HEK293 (cell line): ENCODE measurements at regions not wholly inside any gene's neighbourhood (a gene's known extent, or its start where the extent isn't known, plus 50 kb on each side); places are given as distances from the start of the nearest gene placed in this dataset.

Experiments used
- CTCF ChIA-PET: fragments of 350-600 bp; formaldehyde crosslinking; extraction: SDS; loops from one replicate; lab custom pipeline; 2021; ENCODE audit warnings: antibody characterized with exemption; lab: Yijun Ruan, JAX
- POLR2A ChIA-PET: fragments of 300-600 bp; formaldehyde crosslinking; extraction: SDS; loops from one replicate; lab custom pipeline; 2020; ENCODE audit warnings: antibody characterized with exemption, inconsistent platforms; lab: Yijun Ruan, JAX
- H3K27ac ChIP-seq: fragments of 200-500 bp; sonication (Bioruptor generic); 2 replicates; pipeline ENCODE4 v1.5.1; 2014; ENCODE audit warnings: low read depth, low read length, control low read depth, inconsistent platforms; ENCODE audit errors: extremely low read depth
- H3K36me3 ChIP-seq, 2 experiments: fragments of 200-500 bp in 1 of 2; sonication (Bioruptor generic) in 1 of 2; 1 replicate in 1 of 2; 2 replicates in 1 of 2; pipeline ENCODE4 v1.5.1; 2014 to 2017; ENCODE audit warnings: inconsistent platforms in 2 of 2, low read length in 2 of 2; ENCODE audit not compliant: control insufficient read depth in 2 of 2, insufficient read depth in 1 of 2
- H3K4me1 ChIP-seq: fragments of 200-500 bp; sonication (Bioruptor generic); 2 replicates; pipeline ENCODE4 v1.5.1; 2014; ENCODE audit warnings: mild to moderate bottlenecking, low read length, inconsistent platforms; ENCODE audit not compliant: control insufficient read depth, insufficient read depth
- H3K4me3 ChIP-seq: 2 replicates; pipeline ENCODE4 v1.5.1; 2011; ENCODE audit warnings: low read depth, mild to moderate bottlenecking, control low read depth, low read length, moderate library complexity
- H3K9me3 ChIP-seq: fragments of 200-500 bp; sonication (Bioruptor generic); 2 replicates; pipeline ENCODE4 v1.5.1; 2014; ENCODE audit warnings: low read depth, low read length, inconsistent platforms; ENCODE audit not compliant: control insufficient read depth, insufficient read depth
- EGR2 ChIP-seq: fragments of 450-650 bp; formaldehyde crosslinking; IDR thresholded peaks from 2 replicates; pipeline ENCODE4 v1.5.1; 2016; ENCODE audit warnings: low read depth, missing biosample characterization, missing genetic modification characterization
- FEZF1 ChIP-seq: fragments of 450-650 bp; formaldehyde crosslinking; IDR thresholded peaks from 2 replicates; pipeline ENCODE4 v1.5.1; 2016; ENCODE audit warnings: missing biosample characterization, missing genetic modification characterization
- GLI2 ChIP-seq: fragments of 450-650 bp; formaldehyde crosslinking; IDR thresholded peaks from 2 replicates; pipeline ENCODE4; 2017; ENCODE audit warnings: missing biosample characterization, missing genetic modification characterization, low read depth, borderline replicate concordance
- GLI4 ChIP-seq: fragments of 450-650 bp; formaldehyde crosslinking; IDR thresholded peaks from 2 replicates; pipeline ENCODE4 v1.5.1; 2016; ENCODE audit warnings: missing biosample characterization, missing genetic modification characterization
- KLF1 ChIP-seq: fragments of 450-650 bp; formaldehyde crosslinking; IDR thresholded peaks from 2 replicates; pipeline ENCODE4 v1.5.1; 2016; ENCODE audit warnings: missing biosample characterization, missing genetic modification characterization
- KLF10 ChIP-seq: fragments of 450-650 bp; IDR thresholded peaks from 2 replicates; pipeline ENCODE4 v1.5.1; 2018; ENCODE audit warnings: missing biosample characterization, mild to moderate bottlenecking, missing genetic modification characterization
- KLF7 ChIP-seq: fragments of 450-650 bp; formaldehyde crosslinking; IDR thresholded peaks from 2 replicates; pipeline ENCODE4 v1.5.1; 2016; ENCODE audit warnings: missing biosample characterization, missing genetic modification characterization, borderline replicate concordance
- ZEB2 ChIP-seq: fragments of 450-650 bp; formaldehyde crosslinking; IDR thresholded peaks from 2 replicates; pipeline ENCODE4 v1.5.1; 2016; ENCODE audit warnings: missing biosample characterization, missing genetic modification characterization
- ZFHX2 ChIP-seq: fragments of 450-650 bp; formaldehyde crosslinking; conservative IDR thresholded peaks from 2 replicates; pipeline ENCODE4 v1.5.1; 2016; ENCODE audit warnings: missing biosample characterization, missing genetic modification characterization
- ZNF114 ChIP-seq: fragments of 450-650 bp; formaldehyde crosslinking; IDR thresholded peaks from 2 replicates; pipeline ENCODE4 v1.5.0; 2017; ENCODE audit warnings: missing biosample characterization, missing genetic modification characterization
- ZNF146 ChIP-seq: fragments of 450-650 bp; formaldehyde crosslinking; IDR thresholded peaks from 2 replicates; pipeline ENCODE4 v1.5.1; 2016; ENCODE audit warnings: missing biosample characterization, missing genetic modification characterization
- ZNF16 ChIP-seq: fragments of 450-650 bp; formaldehyde crosslinking; IDR thresholded peaks from 2 replicates; pipeline ENCODE4 v1.5.1; 2016; ENCODE audit warnings: low read depth, missing biosample characterization, missing genetic modification characterization
- ZNF266 ChIP-seq: fragments of 450-650 bp; formaldehyde crosslinking; IDR thresholded peaks from 2 replicates; pipeline ENCODE4 v1.5.1; 2016; ENCODE audit warnings: missing biosample characterization, missing genetic modification characterization, low read depth
- ZNF48 ChIP-seq: fragments of 450-650 bp; formaldehyde crosslinking; IDR thresholded peaks from 2 replicates; pipeline ENCODE4 v1.5.1; 2016; ENCODE audit warnings: missing biosample characterization, missing genetic modification characterization
- ZNF629 ChIP-seq: fragments of 450-650 bp; formaldehyde crosslinking; IDR thresholded peaks from 2 replicates; pipeline ENCODE4 v1.5.1; 2017; ENCODE audit warnings: missing biosample characterization, missing genetic modification characterization
- ZNF701 ChIP-seq: fragments of 450-650 bp; formaldehyde crosslinking; IDR thresholded peaks from 2 replicates; pipeline ENCODE4 v1.5.1; 2016; ENCODE audit warnings: missing biosample characterization, missing genetic modification characterization
- ZNF768 ChIP-seq: fragments of 450-650 bp; formaldehyde crosslinking; IDR thresholded peaks from 2 replicates; pipeline ENCODE4 v1.5.1; 2018; ENCODE audit warnings: missing biosample characterization, mild to moderate bottlenecking, missing genetic modification characterization
- ZXDB ChIP-seq: fragments of 450-650 bp; formaldehyde crosslinking; IDR thresholded peaks from 2 replicates; pipeline ENCODE4 v1.5.1; 2016; ENCODE audit warnings: missing biosample characterization, missing genetic modification characterization
- TF ChIP-seq, protein P1 (sequence below): fragments of 450-650 bp; formaldehyde crosslinking; IDR thresholded peaks from 2 replicates; pipeline ENCODE4 v1.5.1; 2017; ENCODE audit warnings: missing biosample characterization, missing genetic modification characterization
- TF ChIP-seq, protein P2 (sequence below): fragments of 450-650 bp; formaldehyde crosslinking; IDR thresholded peaks from 2 replicates; pipeline ENCODE4 v1.5.1; 2016; ENCODE audit warnings: missing biosample characterization, missing genetic modification characterization, borderline replicate concordance
- TF ChIP-seq, protein P3 (sequence below): sonication (generic); formaldehyde crosslinking; IDR thresholded peaks from 2 replicates; pipeline ENCODE4 v1.8.1; 2022; ENCODE audit warnings: mild to moderate bottlenecking, moderate library complexity, missing genetic modification reagents
- TF ChIP-seq, protein P4 (sequence below): fragments of 450-650 bp; formaldehyde crosslinking; IDR thresholded peaks from 2 replicates; pipeline ENCODE4 v1.5.1; 2016; ENCODE audit warnings: missing biosample characterization, missing genetic modification characterization
- TF ChIP-seq, protein P5 (sequence below): fragments of 450-650 bp; formaldehyde crosslinking; IDR thresholded peaks from 2 replicates; pipeline ENCODE4 v1.5.1; 2016; ENCODE audit warnings: missing biosample characterization, missing genetic modification characterization

DNA sequence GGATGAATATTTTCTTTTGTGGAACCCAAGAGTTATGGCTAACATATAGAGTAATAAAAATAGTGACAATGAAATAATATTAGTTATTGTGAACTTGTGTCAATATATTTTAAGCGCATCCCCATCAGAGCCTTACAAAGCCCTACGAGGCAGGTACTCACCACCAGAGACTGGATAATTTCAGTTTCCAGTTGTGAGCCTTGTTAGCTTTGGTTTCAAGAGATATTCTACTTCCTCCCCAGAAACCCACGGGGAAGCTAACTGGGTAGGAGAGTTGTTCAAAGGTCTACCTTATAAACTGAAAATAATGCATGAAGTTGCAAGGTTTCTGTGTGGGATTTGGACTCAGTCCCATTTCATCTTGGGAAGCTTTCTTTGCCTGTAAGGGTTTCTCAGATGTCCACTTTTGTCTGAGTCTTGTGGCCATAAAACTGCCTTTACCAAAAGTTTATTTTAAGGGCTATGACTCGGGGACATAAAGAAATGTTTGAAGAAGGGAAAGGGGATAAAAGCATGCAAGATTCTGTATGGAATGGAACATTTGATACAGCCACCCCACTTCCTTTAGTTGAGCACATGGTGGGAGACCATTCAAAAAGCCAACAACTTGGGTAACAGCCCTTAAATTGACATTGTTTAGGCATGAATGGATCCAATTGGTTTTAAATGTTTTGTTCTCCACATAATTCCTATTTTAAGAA is 57.4 kb upstream of the ANKRD55 start:
- TF ChIP-seq KLF7 (tag by site-specific recombination) (no peak), KLF10 (tag by site-specific recombination) (no peak), GLI4 (tag by site-specific recombination) (no peak), EGR2 (no peak), ZNF701 (tag by site-specific recombination) (no peak), ZNF266 (tag by site-specific recombination) (no peak), ZNF16 (tag by site-specific recombination) (no peak), GLI2 (no peak), FEZF1 (tag by site-specific recombination) (no peak), ZNF48 (no peak), ZNF114 (no peak), ZXDB (tag by site-specific recombination) (no peak)
- TF ChIP-seq, protein P1, sequence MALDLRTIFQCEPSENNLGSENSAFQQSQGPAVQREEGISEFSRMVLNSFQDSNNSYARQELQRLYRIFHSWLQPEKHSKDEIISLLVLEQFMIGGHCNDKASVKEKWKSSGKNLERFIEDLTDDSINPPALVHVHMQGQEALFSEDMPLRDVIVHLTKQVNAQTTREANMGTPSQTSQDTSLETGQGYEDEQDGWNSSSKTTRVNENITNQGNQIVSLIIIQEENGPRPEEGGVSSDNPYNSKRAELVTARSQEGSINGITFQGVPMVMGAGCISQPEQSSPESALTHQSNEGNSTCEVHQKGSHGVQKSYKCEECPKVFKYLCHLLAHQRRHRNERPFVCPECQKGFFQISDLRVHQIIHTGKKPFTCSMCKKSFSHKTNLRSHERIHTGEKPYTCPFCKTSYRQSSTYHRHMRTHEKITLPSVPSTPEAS (tag by site-specific recombination), result no peak
- TF ChIP-seq, protein P2, sequence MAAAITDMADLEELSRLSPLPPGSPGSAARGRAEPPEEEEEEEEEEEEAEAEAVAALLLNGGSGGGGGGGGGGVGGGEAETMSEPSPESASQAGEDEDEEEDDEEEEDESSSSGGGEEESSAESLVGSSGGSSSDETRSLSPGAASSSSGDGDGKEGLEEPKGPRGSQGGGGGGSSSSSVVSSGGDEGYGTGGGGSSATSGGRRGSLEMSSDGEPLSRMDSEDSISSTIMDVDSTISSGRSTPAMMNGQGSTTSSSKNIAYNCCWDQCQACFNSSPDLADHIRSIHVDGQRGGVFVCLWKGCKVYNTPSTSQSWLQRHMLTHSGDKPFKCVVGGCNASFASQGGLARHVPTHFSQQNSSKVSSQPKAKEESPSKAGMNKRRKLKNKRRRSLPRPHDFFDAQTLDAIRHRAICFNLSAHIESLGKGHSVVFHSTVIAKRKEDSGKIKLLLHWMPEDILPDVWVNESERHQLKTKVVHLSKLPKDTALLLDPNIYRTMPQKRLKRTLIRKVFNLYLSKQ (tag by site-specific recombination), result no peak
- TF ChIP-seq, protein P3, sequence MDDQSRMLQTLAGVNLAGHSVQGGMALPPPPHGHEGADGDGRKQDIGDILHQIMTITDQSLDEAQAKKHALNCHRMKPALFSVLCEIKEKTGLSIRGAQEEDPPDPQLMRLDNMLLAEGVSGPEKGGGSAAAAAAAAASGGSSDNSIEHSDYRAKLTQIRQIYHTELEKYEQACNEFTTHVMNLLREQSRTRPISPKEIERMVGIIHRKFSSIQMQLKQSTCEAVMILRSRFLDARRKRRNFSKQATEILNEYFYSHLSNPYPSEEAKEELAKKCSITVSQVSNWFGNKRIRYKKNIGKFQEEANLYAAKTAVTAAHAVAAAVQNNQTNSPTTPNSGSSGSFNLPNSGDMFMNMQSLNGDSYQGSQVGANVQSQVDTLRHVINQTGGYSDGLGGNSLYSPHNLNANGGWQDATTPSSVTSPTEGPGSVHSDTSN (CRISPR knock-in tag), result no peak
- H3K4me3 ChIP-seq, result no peak overlapping the region
- H3K9me3 ChIP-seq, result no peaks in the 10 kb centered on the region
- no peaks in the 10 kb centered on the region for H3K4me1 ChIP-seq
- H3K36me3 ChIP-seq, result no peaks in the 10 kb centered on the region
- CTCF ChIA-PET, result interaction anchor here (0.6 kb wide), 2 partner anchors 88 to 695 kb away, joined by 3 to 5 read pairs; no protein-coding TSS in a partner anchor
- H3K27ac ChIP-seq, result no peak overlapping the region
- POLR2A ChIA-PET, result no interaction called here

DNA sequence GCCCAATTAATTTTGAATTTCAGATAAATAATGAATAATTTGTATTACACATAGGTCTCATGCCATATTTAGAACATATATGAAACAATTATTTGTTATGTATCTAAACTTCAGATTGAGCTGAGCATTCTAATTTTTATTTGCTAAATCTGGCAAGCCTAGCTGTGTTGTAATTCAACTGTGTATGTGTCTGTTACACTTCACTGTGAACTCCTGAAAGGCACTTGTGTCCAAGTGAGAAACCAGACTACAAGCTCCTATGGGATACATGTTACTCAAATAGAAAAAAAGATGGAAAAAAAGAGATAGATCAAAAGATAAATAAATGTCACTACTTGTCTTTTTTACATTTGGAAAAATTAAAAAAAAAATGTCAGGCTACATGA is 56.5 kb upstream of the ANKRD55 start:
- ChIA-PET CTCF (interaction anchor here (0.7 kb wide), 1 partner anchor 375 kb away, joined by 3 read pairs; no protein-coding TSS in a partner anchor), POLR2A (no interaction called here)
- Histone ChIP-seq H3K27ac (no peak overlapping the region), H3K4me3 (no peak overlapping the region), H3K36me3 (no peaks in the 10 kb centered on the region), H3K9me3 (no peaks in the 10 kb centered on the region), H3K4me1 (no peaks in the 10 kb centered on the region)
- TF ChIP-seq ZNF629 (no peak), KLF1 (tag by site-specific recombination) (no peak), ZNF768 (tag by site-specific recombination) (no peak), ZFHX2 (tag by site-specific recombination) (no peak), ZNF146 (tag by site-specific recombination) (no peak), ZEB2 (tag by site-specific recombination) (no peak)
- TF ChIP-seq, protein P4, sequence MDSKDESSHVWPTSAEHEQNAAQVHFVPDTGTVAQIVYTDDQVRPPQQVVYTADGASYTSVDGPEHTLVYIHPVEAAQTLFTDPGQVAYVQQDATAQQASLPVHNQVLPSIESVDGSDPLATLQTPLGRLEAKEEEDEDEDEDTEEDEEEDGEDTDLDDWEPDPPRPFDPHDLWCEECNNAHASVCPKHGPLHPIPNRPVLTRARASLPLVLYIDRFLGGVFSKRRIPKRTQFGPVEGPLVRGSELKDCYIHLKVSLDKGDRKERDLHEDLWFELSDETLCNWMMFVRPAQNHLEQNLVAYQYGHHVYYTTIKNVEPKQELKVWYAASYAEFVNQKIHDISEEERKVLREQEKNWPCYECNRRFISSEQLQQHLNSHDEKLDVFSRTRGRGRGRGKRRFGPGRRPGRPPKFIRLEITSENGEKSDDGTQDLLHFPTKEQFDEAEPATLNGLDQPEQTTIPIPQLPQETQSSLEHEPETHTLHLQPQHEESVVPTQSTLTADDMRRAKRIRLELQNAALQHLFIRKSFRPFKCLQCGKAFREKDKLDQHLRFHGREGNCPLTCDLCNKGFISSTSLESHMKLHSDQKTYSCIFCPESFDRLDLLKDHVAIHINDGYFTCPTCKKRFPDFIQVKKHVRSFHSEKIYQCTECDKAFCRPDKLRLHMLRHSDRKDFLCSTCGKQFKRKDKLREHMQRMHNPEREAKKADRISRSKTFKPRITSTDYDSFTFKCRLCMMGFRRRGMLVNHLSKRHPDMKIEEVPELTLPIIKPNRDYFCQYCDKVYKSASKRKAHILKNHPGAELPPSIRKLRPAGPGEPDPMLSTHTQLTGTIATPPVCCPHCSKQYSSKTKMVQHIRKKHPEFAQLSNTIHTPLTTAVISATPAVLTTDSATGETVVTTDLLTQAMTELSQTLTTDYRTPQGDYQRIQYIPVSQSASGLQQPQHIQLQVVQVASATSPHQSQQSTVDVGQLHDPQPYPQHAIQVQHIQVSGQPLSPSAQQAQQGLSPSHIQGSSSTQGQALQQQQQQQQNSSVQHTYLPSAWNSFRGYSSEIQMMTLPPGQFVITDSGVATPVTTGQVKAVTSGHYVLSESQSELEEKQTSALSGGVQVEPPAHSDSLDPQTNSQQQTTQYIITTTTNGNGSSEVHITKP (tag by site-specific recombination), result no peak
- TF ChIP-seq, protein P5, sequence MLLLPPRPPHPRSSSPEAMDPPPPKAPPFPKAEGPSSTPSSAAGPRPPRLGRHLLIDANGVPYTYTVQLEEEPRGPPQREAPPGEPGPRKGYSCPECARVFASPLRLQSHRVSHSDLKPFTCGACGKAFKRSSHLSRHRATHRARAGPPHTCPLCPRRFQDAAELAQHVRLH, result no peak
